ENCODE measurements at regions not wholly inside any gene's neighbourhood (a gene's known extent, or its start where the extent isn't known, plus 50 kb on each side); places are given as distances from the start of the nearest gene placed in this dataset.

DNA sequence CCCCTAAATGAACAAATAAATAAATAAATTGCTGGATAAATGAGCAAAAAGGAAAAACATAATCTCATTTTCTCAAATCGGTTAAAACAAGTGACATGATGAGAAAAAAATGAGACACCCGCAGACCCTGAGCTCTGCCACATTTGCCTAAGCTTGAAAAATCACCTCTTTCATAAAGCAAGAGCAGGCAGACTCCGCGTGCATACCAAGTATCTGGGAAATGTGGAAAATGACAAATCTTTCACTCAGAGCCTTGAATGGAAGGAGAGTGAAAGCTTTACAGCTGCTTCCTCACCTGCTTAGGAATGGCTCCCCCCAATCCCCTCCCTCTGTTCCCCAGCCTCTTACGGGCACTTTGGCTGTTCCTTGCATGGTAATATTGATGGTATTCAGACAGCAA, 355.5 kb upstream of the SUCLG2 start:
- TF ChIP-seq, protein P1, sequence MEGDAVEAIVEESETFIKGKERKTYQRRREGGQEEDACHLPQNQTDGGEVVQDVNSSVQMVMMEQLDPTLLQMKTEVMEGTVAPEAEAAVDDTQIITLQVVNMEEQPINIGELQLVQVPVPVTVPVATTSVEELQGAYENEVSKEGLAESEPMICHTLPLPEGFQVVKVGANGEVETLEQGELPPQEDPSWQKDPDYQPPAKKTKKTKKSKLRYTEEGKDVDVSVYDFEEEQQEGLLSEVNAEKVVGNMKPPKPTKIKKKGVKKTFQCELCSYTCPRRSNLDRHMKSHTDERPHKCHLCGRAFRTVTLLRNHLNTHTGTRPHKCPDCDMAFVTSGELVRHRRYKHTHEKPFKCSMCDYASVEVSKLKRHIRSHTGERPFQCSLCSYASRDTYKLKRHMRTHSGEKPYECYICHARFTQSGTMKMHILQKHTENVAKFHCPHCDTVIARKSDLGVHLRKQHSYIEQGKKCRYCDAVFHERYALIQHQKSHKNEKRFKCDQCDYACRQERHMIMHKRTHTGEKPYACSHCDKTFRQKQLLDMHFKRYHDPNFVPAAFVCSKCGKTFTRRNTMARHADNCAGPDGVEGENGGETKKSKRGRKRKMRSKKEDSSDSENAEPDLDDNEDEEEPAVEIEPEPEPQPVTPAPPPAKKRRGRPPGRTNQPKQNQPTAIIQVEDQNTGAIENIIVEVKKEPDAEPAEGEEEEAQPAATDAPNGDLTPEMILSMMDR (conservative IDR thresholded peaks at IDR 0.05; ENCODE audit: low read length), result no peak
- TF ChIP-seq EZH2phosphoT487 (IDR thresholded peaks at IDR 0.05; ENCODE audit: borderline replicate concordance), result no peak
